Left renal pelvis (tissue), 4 donors: ENCODE measurements at regions not wholly inside any gene's neighbourhood (a gene's known extent, or its start where the extent isn't known, plus 50 kb on each side); places are given as distances from the start of the nearest gene placed in this dataset.
A peak's percentile ranks its signal among the peaks of the same experiment; 100 is the strongest.
"Not testable (repeated sequence)": the region's sequence is repeated elsewhere in the genome, so short reads cannot be mapped to it uniquely, and the experiment has no call there.

ENCODE experiments used
- DNase-seq, 4 donors: peaks; one replicate each; pipeline ENCODE4 v3.0.0-alpha.2; 2013; ENCODE audit warnings: low read depth in 4 of 4, low spot score in 3 of 4

GRCh38 chr1:194653385-194653784 is 1467.0 kb upstream of the B3GALT2 start:
- no peak for DNase-seq

GRCh38 chr1:194647118-194647517 is 1460.7 kb upstream of the B3GALT2 start:
- no peak for DNase-seq

DNA sequence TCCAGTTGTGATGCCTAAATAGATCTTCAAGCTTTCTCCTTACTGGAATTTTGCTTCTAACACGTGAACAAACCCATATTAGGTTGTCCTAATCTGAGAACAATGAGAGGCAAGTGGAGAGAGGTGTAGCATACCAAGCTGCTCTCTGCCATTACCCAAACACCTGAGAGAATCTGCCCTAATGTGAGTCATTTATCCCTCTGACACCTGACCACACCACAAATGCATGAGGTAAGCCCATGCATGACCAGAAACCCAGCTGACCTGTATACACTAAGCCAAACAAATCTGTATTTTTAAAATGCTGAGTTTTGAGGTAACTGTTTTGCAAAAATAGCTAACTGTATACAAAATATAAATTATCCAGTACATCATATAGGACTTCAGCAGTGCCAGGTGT is 1458.1 kb upstream of the B3GALT2 start:
- no peak for DNase-seq

DNA sequence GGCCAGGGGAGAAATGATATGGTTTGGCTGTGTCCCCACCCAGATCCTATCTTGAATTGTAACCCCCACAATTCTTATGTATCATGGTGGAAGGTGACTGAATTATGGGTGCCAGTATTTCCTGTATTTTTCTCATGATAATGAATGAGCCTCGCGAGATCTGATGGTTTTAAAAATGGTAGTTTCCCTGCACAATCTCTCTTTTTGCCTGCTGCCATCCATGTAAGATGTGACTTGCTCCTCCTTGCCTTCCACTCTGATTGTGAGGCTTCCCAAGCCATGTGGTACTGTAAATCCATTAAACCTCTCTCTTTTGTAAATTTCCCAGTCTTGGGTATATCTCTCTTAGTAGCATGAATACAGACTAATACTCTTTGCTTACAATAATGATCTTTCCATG is 1453.9 kb upstream of the B3GALT2 start:
- DNase-seq = no peak

GRCh38 chr1:194629011-194629410 is 1442.6 kb upstream of the B3GALT2 start:
- no peak for DNase-seq

DNA sequence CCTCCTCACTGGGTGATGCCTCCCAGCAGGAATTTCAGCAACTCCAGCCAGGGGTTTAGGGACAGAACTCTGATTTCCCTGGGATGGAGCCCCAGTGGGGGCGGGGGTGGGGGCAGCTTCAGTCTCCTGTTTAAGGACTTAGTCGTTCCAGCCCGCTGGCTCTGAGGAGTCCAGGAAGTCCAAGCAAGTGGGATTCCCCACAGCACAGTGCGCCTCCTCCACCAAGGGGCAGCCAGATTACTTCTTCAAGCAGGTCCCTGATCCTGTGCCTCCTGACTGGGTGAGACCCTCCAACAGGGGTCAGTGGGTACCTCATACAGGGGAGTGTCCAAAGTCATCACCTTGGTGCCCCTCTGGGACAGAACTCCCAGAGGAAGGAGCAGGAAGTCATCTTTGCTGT is 1438.4 kb upstream of the B3GALT2 start:
- no peak for DNase-seq

DNA sequence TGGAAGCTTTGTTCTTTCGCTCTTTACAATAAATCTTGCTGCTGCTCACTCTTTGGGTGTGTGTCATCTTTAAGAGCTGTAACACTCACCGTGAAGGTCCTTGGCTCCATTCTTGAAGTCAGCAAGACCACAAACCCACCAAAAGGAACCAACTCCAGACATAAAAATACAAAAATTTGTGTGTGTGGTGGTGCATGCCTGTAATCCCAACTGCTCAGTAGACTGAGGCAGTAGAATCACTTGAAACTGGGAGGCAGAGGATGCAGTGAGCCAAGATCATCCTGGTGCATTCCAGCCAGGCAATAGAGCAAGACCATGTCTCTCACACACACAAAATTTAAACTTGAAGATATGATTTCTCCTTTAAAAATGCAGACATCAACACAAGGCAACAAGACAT is 1431.7 kb upstream of the B3GALT2 start:
- DNase-seq = no peak

DNA sequence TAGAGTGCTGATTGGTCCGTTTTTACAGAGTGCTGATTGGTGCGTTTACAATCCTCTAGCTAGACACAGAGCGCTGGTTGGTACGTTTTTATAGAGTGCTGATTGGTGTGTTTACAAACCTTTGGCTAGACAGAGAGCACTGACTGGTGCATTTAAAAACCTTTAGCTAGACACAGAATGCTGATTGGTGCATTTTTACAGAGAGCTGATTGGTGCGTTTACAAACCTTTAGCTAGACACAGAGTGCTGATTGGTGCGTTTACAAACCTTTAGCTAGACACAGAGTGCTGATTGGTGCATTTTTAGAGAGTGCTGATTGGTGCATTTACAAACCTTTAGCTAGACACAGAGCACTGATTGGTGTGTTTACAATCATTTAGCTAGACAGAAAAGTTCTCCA is 1430.9 kb upstream of the B3GALT2 start:
- not testable (repeated sequence) for DNase-seq

- no peak for DNase-seq
Measured at GRCh38 chr1:194616835-194617234, 1430.4 kb upstream of the B3GALT2 start.

GRCh38 chr1:194602184-194602583 is 1415.8 kb upstream of the B3GALT2 start:
- DNase-seq = no peak

DNA sequence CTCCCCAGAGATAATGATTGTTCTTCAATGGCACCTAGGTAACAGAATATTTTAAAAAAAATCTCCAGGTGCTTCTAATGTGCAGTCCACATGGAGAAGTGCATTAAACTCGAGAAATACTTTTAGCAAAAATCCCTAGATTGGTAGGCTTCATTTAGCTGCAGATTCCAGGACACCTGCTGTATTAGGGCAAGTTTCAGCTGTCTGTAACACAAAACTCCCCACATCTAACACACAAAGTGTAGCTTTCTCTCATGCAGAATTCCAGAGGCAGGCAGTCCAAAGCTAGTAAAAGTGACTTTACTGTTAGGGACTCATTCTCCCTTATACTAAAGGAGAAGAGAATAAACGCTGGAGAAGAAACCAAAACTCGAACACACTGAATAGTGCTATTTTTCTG is 1414.3 kb upstream of the B3GALT2 start:
- no peak for DNase-seq

DNA sequence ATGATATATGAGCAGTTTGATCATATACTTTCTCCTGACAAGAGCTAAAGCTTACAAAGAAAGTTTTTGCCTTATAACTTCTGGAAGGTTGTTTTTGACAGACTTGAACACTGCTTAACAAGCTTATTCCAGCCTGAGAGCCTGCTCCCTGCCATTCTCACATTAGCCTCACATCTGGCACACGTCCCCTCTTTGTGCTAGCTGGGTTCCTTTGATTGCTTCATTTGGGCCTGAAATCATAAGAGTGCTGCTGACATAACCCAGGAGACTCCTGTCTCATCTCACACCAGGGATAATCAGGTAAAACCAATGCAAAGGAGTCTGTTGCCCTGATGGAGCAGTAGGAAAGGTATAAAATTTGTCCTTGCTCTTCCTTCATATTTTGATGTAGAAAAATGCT is 1411.7 kb upstream of the B3GALT2 start:
- DNase-seq = no peak

DNA sequence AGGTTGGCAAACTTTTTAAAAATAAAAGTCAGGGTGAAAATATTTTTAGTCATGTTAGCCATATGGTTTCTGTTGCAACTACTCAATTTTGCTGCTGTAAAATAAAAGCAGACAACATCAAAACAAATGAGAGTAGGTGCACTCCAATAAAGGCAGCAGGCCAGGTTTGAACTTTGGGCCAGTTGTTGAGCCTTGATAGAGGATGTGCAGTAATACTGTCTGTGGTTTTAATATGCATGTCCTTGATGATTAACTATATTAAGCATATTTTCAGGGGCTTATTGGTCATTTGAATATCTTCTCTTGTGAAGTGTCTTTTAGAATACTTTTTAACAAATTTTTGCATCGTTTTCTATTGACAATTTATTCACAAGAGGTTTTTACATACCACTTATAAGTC is 1399.9 kb upstream of the B3GALT2 start:
- DNase-seq = no peak

- DNase-seq = no peak
Measured at GRCh38 chr1:194584052-194584451, 1397.6 kb upstream of the B3GALT2 start.

DNA sequence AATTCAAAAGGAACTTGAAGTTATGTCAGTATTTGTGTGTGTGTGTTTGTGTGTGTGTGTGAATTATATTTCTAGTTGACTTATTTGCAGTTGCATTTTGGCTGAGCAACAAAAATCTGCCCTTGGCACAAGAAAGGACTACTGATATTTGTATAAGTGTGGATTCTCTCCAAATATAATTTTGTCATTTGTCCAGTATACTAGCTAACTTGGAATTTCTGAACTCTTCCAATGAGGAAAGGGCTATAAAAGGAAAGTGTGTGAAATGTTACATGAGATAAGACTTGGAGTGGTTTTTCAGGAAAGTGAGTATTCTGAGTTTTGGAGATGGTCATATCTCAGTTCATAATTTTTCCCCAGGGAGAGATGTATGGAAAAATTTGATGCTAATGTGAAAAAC is 1384.1 kb upstream of the B3GALT2 start:
- peak in 1 of 4 donors; percentile 1 for DNase-seq

- DNase-seq = no peak
Measured at GRCh38 chr1:194568610-194569009, 1382.2 kb upstream of the B3GALT2 start.

DNA sequence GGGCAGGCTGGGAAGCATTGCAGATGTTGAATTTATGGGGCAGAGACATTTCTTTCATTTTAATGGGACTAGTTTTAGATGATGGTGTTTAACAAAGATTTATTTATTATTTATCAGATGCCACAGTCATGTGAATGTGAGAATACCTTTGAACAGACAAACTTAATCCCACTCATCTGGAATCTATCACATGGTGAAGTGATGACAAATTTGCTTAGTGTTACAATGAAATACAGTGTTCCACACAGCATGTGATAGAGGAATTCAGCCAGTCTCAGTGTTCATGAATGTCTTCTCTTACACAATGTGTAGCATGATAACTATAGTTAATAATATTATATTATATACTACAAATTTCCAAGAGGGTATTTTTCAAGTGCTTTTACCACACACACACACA is 1361.7 kb upstream of the B3GALT2 start:
- no peak for DNase-seq

GRCh38 chr1:194544012-194544411 is 1357.6 kb upstream of the B3GALT2 start:
- DNase-seq = no peak

GRCh38 chr1:194538453-194538852 is 1352.0 kb upstream of the B3GALT2 start:
- no peak for DNase-seq

DNA sequence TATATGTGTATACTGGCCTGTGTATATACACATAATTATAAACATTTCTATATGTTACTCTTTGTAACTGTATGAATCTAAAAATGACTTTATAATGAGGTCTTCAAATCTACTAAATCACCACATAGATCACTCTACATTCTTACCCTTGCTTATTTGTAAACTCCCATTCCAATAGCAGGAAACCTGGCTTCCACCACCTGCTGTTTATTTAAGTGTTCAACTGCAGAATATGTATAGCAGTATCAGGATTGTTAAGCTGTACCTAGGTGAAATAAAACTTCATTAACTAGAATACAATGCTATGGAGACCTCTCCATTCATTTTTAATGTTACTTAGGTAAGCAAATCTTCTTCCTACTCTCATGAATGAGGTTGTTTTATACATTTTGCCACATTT is 1351.1 kb upstream of the B3GALT2 start:
- no peak for DNase-seq

GRCh38 chr1:194535369-194535768 is 1349.0 kb upstream of the B3GALT2 start:
- DNase-seq = no peak

- DNase-seq = no peak
Measured at GRCh38 chr1:194534784-194535183, 1348.4 kb upstream of the B3GALT2 start.

DNA sequence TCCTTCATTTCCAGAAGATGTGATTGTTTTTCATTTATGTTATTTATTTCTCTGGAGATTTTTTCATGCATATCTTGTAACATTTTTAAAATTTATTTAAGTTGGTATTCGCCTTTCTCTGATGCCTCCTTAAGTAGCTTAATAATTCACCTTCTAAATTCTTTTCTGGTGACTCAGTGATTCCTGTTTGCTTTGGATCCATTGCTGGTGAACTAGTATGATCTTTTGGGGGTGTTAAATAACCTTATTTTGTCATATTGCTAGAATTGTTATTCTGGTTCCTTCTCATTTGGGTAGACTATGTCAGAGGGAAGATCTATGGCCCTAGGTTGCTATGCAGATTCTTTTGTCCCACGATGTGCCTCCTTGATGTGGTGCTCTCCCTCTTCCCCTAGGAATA is 1347.2 kb upstream of the B3GALT2 start:
- no peak for DNase-seq

DNA sequence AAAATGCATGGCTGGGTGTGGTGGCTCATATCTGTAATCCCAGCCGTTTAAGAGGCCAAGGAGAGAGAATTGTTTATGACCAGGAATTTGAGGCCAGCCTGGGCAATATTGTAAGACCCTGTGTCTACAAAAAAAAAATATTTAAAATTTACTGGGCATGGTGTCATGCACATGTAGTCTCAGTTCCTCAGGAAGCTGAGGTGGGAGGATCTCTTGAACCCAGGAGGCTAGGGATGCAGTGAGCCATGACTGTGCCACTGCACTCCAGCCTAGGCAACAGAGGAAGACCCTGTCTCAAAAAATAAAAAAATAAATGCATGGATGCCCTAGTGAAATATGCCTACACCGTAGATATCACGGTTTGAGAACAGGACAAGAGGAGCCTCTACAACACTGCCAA is 1331.2 kb upstream of the B3GALT2 start:
- DNase-seq = no peak
